Astrocyte (in vitro differentiated cells and primary cell): ENCODE measurements at regions not wholly inside any gene's neighbourhood (a gene's known extent, or its start where the extent isn't known, plus 50 kb on each side); places are given as distances from the start of the nearest gene placed in this dataset.

Experiments used
- CTCF ChIP-seq: IDR thresholded peaks from 2 replicates; pipeline ENCODE4 v1.5.1; 2011; ENCODE audit warnings: low read depth, mild to moderate bottlenecking, inconsistent platforms, low read length, moderate library complexity; ENCODE audit not compliant: insufficient read depth
- EZH2 ChIP-seq: IDR thresholded peaks from 2 replicates; pipeline ENCODE4 v1.6.1; 2012; ENCODE audit warnings: mild to moderate bottlenecking, low read length, inconsistent platforms; ENCODE audit not compliant: insufficient read depth

- TF ChIP-seq CTCF (no peak), EZH2 (no peak)
Measured at GRCh38 chr5:167466992-167467391, 824.5 kb upstream of the WWC1 start.
